AG04449 (cell line): ENCODE measurements at regions not wholly inside any gene's neighbourhood (a gene's known extent, or its start where the extent isn't known, plus 50 kb on each side); places are given as distances from the start of the nearest gene placed in this dataset.
"Not testable (repeated sequence)": the region's sequence is repeated elsewhere in the genome, so short reads cannot be mapped to it uniquely, and the experiment has no call there.

ENCODE experiments used
- CTCF ChIA-PET: fragments of 350-600 bp; formaldehyde crosslinking; extraction: SDS; loops from one replicate; lab custom pipeline; 2021; ENCODE audit warnings: antibody characterized with exemption; lab: Yijun Ruan, JAX
- POLR2A ChIA-PET: fragments of 400-600, 350-600 bp; formaldehyde crosslinking; extraction: SDS; loops from one replicate; lab custom pipeline; 2020; ENCODE audit warnings: antibody characterized with exemption, inconsistent platforms; lab: Yijun Ruan, JAX
- DNase-seq: peaks from one replicate; pipeline ENCODE4 v3.0.0-alpha.2; 2010; ENCODE audit warnings: low read depth, low spot score
- H3K4me3 ChIP-seq: 2 replicates; pipeline ENCODE4 v1.5.1; 2011; ENCODE audit warnings: low read depth, mild to moderate bottlenecking, control low read depth, low read length
- CTCF ChIP-seq: IDR thresholded peaks from one replicate; pipeline ENCODE4 v1.5.1; 2011; ENCODE audit warnings: mild to moderate bottlenecking, moderate library complexity, low read length, control low read depth, inconsistent platforms; ENCODE audit not compliant: insufficient read depth; ENCODE audit errors: missing control alignments

- no peak for TF ChIP-seq CTCF
- ChIA-PET CTCF (no interaction called here), POLR2A (no interaction called here)
- H3K4me3 ChIP-seq, result no peak overlapping the region
- DNase-seq, result no peak
Measured at GRCh38 chr5:119751734-119752094, 122.4 kb downstream of the FAM170A start.

DNA sequence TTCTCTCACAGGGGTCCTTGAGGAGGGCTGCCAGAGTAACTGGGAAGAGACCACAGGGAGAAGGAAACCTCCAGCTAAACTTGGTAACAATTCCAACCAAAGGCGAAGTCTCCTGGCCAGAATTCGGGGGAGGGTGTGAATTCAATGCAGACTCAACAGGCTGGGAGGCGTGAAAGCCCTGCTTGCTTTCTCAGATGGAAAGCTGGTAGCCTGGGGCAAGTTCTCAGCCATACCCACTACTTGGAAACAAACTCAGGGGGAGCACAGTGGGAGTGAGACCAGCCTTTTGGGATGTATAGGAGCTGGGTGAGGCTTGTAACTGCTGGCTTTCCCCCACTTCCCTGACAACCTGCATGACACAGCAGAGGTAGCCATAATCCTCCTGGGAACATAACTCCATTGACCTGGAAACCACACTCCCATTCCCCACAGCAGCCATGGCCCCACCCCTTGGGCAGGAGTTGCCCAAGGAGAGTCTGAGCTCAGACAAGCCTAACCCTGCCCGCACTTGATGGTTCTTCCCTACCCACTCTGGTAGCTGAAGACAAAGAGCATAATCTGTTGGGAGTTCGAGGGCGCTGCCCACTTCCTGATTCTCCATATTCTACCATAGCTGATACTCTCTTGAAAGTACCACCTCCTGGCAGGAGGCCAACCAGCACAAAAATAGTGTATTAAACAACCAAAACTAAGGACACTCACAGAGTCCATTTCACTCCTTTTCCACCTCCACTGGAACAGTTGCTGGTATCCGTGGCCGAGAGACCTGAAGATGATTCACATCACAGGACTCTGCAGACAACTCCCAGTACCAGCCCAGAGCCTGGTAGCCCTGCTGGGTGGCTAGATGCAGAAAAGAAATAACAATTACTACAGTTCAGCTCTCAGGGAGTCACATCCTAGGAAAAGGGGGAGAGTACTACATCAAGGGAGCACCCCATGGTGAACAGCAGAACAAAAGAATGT, 123.8 kb downstream of the FAM170A start:
- no peak overlapping the region for H3K4me3 ChIP-seq
- POLR2A ChIA-PET, result no interaction called here
- TF ChIP-seq CTCF, result no peak
- CTCF ChIA-PET, result no interaction called here
- no peak for DNase-seq

DNA sequence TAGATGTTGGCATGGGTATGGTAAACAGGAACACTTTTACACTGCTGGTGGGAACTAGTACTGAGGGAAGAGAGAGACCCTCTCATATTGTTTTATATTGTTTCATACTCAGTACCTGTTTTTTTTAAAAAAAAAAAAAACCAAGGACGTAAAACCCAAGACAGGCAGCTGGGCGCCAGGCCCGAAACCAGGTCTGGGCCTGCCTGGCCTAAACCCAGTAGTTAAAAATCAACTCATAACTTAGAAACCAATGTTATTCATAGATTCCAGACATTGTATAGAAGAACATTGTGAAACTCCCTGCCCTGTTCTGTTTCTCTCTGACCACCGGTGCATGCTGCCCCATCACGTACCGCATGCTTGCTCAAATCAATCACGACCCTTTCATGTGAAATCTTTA, 125.5 kb downstream of the FAM170A start:
- POLR2A ChIA-PET, H3K4me3 ChIP-seq, CTCF ChIA-PET, DNase-seq: not testable (repeated sequence)

GRCh38 chr5:119757276-119757675, 127.9 kb downstream of the FAM170A start:
- no peak for DNase-seq
- H3K4me3 ChIP-seq, result no peak overlapping the region
- TF ChIP-seq CTCF, result no peak
- POLR2A ChIA-PET, result no interaction called here
- CTCF ChIA-PET, result no interaction called here

- CTCF ChIA-PET, POLR2A ChIA-PET, DNase-seq, H3K4me3 ChIP-seq: not testable (repeated sequence)
Measured at GRCh38 chr5:119769695-119770693, 140.6 kb downstream of the FAM170A start.

- DNase-seq, POLR2A ChIA-PET, H3K4me3 ChIP-seq, CTCF ChIA-PET: not testable (repeated sequence)
Measured at GRCh38 chr5:119780145-119780544, 150.8 kb downstream of the FAM170A start.

- ChIA-PET POLR2A (no interaction called here), CTCF (no interaction called here)
- no peak overlapping the region for H3K4me3 ChIP-seq
- DNase-seq, result no peak
- no peak for TF ChIP-seq CTCF
Measured at GRCh38 chr5:119785057-119785456, 155.7 kb downstream of the FAM170A start.
